NCI-H2107 treated with DMSO at 0.1 percent for 48 hours (cell line): ENCODE measurements at regions not wholly inside any gene's neighbourhood (a gene's known extent, or its start where the extent isn't known, plus 50 kb on each side); places are given as distances from the start of the nearest gene placed in this dataset.
A peak's percentile ranks its signal among the peaks of the same experiment; 100 is the strongest.

ENCODE experiments used
- DNase-seq: peaks from one replicate; lab custom pipeline; 2025; ENCODE audit not compliant: unreplicated experiment; lab: John Stamatoyannopoulos, UW

DNA sequence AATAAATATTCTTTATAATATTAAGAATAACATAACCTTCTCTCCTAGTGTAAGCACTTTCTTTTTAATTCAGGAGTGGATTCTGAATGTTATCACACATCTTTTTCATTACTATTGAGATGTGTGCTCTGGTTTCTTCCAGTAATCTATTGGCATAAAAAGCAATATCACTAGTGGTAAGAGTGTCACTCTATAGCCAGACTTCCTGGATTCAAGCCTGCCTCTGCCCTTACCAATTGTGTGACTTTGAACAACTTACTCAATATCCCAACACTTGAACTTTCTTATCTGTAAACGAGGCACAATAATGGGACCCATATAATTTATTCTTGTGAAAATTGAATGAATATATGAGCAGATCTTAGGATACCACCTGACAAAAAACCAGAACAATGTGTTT lies 71.0 kb downstream of the SEM1 start:
- no peak for DNase-seq

- no peak for DNase-seq
Observed at GRCh38 chr7:96637522-96637921, 72.1 kb downstream of the SEM1 start.

- DNase-seq, result no peak
Observed at GRCh38 chr7:96636979-96637378, 72.7 kb downstream of the SEM1 start.

GRCh38 chr7:96636342-96636860 lies 73.2 kb downstream of the SEM1 start:
- no peak for DNase-seq

DNA sequence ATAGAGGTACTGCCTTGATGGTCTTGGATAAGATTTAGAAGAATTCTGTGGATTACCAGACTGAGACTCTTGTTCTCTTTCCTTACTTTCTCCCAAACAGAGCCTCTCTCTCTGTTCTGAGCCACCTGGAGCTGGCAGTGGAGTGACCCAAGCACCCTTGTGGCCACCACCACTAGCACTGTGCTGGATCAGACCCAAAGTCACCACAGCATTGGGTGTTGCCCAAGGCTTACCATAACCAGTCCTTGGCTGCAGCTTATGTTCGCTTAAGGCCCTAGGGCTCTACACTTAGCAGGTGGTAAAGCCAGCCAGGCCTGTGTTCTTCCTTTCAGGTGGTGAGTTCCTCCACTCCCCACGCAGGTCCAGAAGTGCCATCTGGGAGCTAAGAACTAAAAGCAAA lies 79.8 kb downstream of the SEM1 start:
- DNase-seq, result no peak

GRCh38 chr7:96624954-96625353 lies 84.7 kb downstream of the SEM1 start:
- DNase-seq, result no peak

GRCh38 chr7:96621932-96622331 lies 87.7 kb downstream of the SEM1 start:
- no peak for DNase-seq

- DNase-seq, result no peak
Observed at GRCh38 chr7:96614154-96614867, 95.3 kb downstream of the SEM1 start.

- no peak for DNase-seq
Observed at GRCh38 chr7:96612034-96612433, 97.6 kb downstream of the SEM1 start.

GRCh38 chr7:96605045-96605716 lies 104.5 kb downstream of the SEM1 start:
- no peak for DNase-seq

GRCh38 chr7:96599288-96599936 lies 110.2 kb downstream of the SEM1 start:
- no peak for DNase-seq

DNA sequence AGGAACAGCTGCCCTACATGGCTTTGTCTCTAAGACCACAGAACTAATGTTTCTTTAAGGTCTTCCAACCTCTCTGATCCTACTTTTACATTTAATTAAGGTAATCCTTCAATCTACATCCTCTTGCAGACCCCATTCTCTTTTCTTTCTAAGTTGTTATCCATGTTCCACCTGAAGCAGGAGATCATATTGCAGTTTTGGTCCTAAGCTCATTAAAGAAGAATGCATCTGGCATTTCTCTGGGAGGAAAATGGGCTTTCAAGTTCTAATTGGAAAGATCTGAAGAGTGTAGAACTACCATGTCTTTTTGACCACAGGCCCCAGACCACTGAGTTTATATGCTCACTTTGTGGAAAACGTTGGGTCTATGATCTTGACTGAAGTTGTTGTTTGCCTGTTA lies 111.2 kb downstream of the SEM1 start:
- no peak for DNase-seq

- DNase-seq, result peak; percentile 96
Observed at GRCh38 chr7:96596120-96596826, 113.4 kb downstream of the SEM1 start.

- no peak for DNase-seq
Observed at GRCh38 chr7:96591900-96592676, 117.6 kb downstream of the SEM1 start.

DNA sequence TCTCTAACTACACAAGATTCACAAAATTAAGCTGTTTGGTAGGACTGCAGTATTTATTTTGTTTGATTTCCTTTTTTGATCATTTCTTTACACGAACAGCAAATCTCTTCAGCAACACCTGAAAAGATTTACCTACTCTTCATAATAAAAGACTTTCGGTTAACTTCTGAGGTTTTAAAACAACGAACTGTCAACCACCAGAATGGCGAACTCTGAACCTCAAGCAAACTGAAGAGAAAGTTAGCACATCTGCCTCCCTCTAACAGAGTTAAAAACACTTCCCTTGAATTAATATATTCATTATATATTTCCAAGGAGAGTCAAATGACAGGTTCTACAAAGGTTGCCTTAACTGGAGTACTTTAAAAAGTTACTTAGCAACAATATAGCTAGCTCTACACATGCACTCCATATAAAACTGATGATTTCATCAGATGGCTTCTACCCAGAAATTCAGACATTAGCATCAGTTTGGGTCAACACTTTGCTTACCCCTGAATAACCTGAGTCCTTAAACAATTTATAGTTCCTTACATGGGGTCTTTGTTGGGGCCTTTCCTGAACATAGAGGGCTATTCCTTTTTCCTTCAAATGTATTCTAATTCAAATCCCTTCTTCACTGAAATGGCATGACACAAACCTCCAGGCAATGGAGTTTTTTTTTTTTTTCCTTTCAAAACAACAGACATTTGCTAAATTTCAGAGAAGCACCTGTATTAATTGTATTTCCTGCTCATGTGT lies 118.3 kb downstream of the SEM1 start:
- peak; percentile 61 for DNase-seq

- no peak for DNase-seq
Observed at GRCh38 chr7:96589038-96589437, 120.6 kb downstream of the SEM1 start.

GRCh38 chr7:96579119-96579518 lies 130.5 kb downstream of the SEM1 start:
- no peak for DNase-seq

DNA sequence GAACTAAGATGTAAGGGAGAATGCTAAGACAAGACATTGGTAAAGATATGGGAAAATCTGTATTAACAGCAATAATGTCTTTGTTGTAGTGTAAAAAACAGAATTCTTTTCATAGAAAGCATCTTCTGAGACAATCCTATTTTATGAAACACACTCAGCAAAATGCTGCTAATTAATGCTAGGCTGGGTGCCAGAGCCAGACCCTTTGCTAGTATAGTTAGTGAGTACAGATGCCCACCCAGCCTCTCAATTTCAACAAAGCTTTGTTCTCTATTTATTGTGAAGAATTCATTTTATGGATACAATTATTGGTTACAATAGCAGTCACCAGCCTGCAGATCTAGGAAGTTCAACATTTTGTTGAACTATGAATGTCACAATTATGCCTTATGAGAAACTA lies 131.0 kb downstream of the SEM1 start:
- no peak for DNase-seq

DNA sequence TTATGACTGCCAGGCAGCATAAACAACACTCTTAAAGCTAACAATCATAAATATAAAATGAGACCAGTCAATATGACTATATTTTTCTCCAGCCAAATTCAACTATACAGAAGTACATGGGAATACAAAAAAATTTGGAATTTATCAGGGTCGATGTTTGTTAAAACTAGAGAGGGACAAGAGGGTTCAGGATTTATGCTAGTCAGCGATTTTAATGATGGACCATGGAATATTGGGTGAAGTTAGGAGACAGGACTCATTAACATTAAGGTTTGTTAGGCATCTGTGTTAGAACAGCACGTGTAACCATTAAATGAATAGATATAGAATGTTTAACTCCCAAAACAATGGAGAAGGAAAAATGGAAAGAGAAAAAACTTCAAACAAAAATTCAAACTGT lies 146.2 kb downstream of the SEM1 start:
- no peak for DNase-seq

DNA sequence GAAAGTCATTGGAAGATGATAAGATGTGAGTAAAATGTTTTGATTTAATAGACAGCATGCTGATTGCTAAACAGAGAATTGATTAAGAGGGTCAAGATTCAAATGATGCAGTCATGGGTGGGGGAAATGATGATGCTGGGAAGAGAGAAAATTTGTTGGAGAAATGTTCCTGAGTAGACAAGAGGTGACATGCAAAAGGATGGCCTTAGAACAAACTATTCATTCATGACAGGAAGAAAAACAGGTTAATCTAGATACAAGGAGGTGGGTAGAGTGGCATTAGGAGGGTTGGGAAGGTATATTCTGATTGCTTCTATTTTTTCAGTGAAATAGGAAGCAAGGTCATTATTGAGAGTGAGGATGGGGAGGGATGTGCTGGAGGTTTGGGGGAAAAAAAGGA lies 146.7 kb downstream of the SEM1 start:
- DNase-seq, result no peak
